NCI-H345 treated with DMSO at 0.1 percent for 48 hours (cell line): ENCODE measurements at regions not wholly inside any gene's neighbourhood (a gene's known extent, or its start where the extent isn't known, plus 50 kb on each side); places are given as distances from the start of the nearest gene placed in this dataset.
A peak's percentile ranks its signal among the peaks of the same experiment; 100 is the strongest.

Experiments
- DNase-seq: peaks from one replicate; lab custom pipeline; 2025; ENCODE audit not compliant: unreplicated experiment; lab: John Stamatoyannopoulos, UW

- no peak for DNase-seq
Measured at GRCh38 chr10:131424836-131425491, 113.4 kb upstream of the TCERG1L start.

GRCh38 chr10:131425752-131426533 is 114.4 kb upstream of the TCERG1L start:
- no peak for DNase-seq

- DNase-seq = no peak
Measured at GRCh38 chr10:131426534-131426898, 115.0 kb upstream of the TCERG1L start.

GRCh38 chr10:131427281-131427680 is 115.8 kb upstream of the TCERG1L start:
- no peak for DNase-seq

- no peak for DNase-seq
Measured at GRCh38 chr10:131427901-131428300, 116.4 kb upstream of the TCERG1L start.

- no peak for DNase-seq
Measured at GRCh38 chr10:131429141-131429540, 117.6 kb upstream of the TCERG1L start.

GRCh38 chr10:131429942-131430341 is 118.4 kb upstream of the TCERG1L start:
- DNase-seq = no peak

GRCh38 chr10:131430716-131431412 is 119.3 kb upstream of the TCERG1L start:
- no peak for DNase-seq

- peak; percentile 82 for DNase-seq
Measured at GRCh38 chr10:131431533-131431932, 120.0 kb upstream of the TCERG1L start.

- no peak for DNase-seq
Measured at GRCh38 chr10:131431978-131432690, 120.6 kb upstream of the TCERG1L start.

GRCh38 chr10:131433568-131433967 is 122.0 kb upstream of the TCERG1L start:
- no peak for DNase-seq

- DNase-seq = no peak
Measured at GRCh38 chr10:131435232-131435631, 123.7 kb upstream of the TCERG1L start.

- no peak for DNase-seq
Measured at GRCh38 chr10:131435760-131436457, 124.4 kb upstream of the TCERG1L start.

GRCh38 chr10:131436458-131436857 is 124.9 kb upstream of the TCERG1L start:
- DNase-seq = no peak

GRCh38 chr10:131437556-131438475 is 126.3 kb upstream of the TCERG1L start:
- no peak for DNase-seq

- DNase-seq = no peak
Measured at GRCh38 chr10:131438665-131439064, 127.1 kb upstream of the TCERG1L start.

- no peak for DNase-seq
Measured at GRCh38 chr10:131439705-131440104, 128.2 kb upstream of the TCERG1L start.

GRCh38 chr10:131440405-131441360 is 129.2 kb upstream of the TCERG1L start:
- DNase-seq = no peak

- no peak for DNase-seq
Measured at GRCh38 chr10:131442271-131442670, 130.8 kb upstream of the TCERG1L start.
